ENCODE measurements at regions not wholly inside any gene's neighbourhood (a gene's known extent, or its start where the extent isn't known, plus 50 kb on each side); places are given as distances from the start of the nearest gene placed in this dataset.

DNA sequence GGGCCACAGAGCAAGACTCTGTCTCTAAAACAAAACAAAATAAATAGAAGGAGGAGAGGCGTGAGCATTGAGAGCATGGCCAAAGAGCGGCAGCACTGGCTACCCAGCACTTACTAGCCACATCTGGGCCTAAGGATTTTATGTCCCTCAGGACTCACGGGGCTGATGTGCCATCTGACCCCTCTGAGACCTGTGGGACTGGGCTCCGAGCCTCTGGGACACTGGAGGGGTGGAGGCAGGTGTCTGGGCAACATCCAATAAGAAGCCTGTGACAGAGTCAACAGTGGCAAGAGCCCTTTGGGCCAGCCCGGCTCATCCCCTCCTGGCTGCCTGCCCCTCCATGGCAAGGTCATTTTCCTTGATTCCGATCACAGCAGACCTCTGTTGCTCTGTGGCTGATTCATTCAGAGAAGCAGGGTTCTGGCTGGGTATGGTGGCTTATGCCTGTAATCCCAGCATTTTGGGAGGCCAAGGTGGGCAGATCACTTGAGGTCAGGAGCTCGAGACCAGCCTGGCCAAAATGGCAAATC, 60.7 kb downstream of the RRM2 start:
- 100% methylated on average over 2 of the region's 7 CpGs for WGBS (ENCODE audit: insufficient coverage)
- H3K4me1 Mint-ChIP-seq: no peaks in the 10 kb centered on the region
- Histone ChIP-seq H3K27me3 (replicated peaks in 1 of 2; ENCODE audit: control insufficient read depth in 2 of 2, extremely low read depth in 1 of 2, insufficient read depth in 2 of 2, low read length in 1 of 2) (no peaks in the 10 kb centered on the region), H3K36me3 (ENCODE audit: control insufficient read depth in 2 of 2, extremely low read depth in 1 of 2, insufficient read depth in 1 of 2, low read length in 1 of 2) (no peaks in the 10 kb centered on the region), H3K4me3 (ENCODE audit: control insufficient read depth in 1 of 2, extremely low read depth in 1 of 2, low read length in 1 of 2) (no peak overlapping the region), H3K27ac (ENCODE audit: low read length) (no peak overlapping the region), H3K4me1 (ENCODE audit: control insufficient read depth in 1 of 2, extremely low read depth in 1 of 2, insufficient read depth in 2 of 2, low read length in 2 of 2) (no peaks in the 10 kb centered on the region), H3K9me3 (no peaks in the 10 kb centered on the region)
- H3K27me3 Mint-ChIP-seq: no peaks in the 10 kb centered on the region
- peaks cover 0 to 5% (median 0%) of the 10 kb centered on the region in 3 donors for H3K9me3 Mint-ChIP-seq
- ATAC-seq (replicated peaks in 1 of 4): no peak
- H3K4me3 Mint-ChIP-seq: no peak overlapping the region
- H3K27ac Mint-ChIP-seq: no peak overlapping the region
- no peaks in the 10 kb centered on the region for H3K36me3 Mint-ChIP-seq
- DNase-seq: no peak
- ChIA-PET CTCF (no interaction called here), POLR2A (no interaction called here)

DNA sequence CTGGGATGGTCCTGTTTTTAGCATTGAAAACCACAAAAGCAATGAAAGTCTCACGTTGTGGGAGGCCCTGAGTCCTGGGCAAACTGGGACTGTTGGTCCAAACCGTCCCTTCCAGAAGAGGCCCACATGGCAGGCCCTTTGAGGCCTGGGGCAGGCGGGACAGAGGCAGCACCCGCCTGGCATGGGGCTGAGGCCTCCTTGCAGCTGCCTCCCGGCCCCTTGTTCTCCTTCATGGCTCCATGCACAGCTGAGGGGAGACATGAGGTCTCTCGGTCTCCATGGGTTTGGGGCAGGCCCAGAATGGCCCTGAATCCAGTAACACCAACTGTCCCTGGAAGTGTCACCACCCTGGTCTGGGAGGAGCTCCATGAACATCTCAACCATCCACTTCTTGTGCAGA, 61.9 kb downstream of the RRM2 start:
- no peak overlapping the region for H3K4me3 ChIP-seq (ENCODE audit: control insufficient read depth in 1 of 2, extremely low read depth in 1 of 2, low read length in 1 of 2)
- POLR2A ChIA-PET: no interaction called here
- Mint-ChIP-seq H3K4me1 (no peaks in the 10 kb centered on the region), H3K27ac (no peak overlapping the region), H3K27me3 (no peaks in the 10 kb centered on the region), H3K36me3 (no peaks in the 10 kb centered on the region), H3K9me3 (peaks cover 0 to 5% (median 0%) of the 10 kb centered on the region in 3 donors), H3K4me3 (no peak overlapping the region)
- H3K27ac ChIP-seq (ENCODE audit: low read length): no peak overlapping the region
- H3K36me3 ChIP-seq (ENCODE audit: control insufficient read depth in 2 of 2, extremely low read depth in 1 of 2, insufficient read depth in 1 of 2, low read length in 1 of 2): no peaks in the 10 kb centered on the region
- H3K9me3 ChIP-seq: no peaks in the 10 kb centered on the region
- no peaks in the 10 kb centered on the region for H3K27me3 ChIP-seq (replicated peaks in 1 of 2; ENCODE audit: control insufficient read depth in 2 of 2, extremely low read depth in 1 of 2, insufficient read depth in 2 of 2, low read length in 1 of 2)
- DNase-seq: no peak
- 80% methylated on average over 6 of the region's 6 CpGs for WGBS (ENCODE audit: insufficient coverage)
- no peak for ATAC-seq (replicated peaks in 1 of 4)
- H3K4me1 ChIP-seq (ENCODE audit: control insufficient read depth in 1 of 2, extremely low read depth in 1 of 2, insufficient read depth in 2 of 2, low read length in 2 of 2): no peaks in the 10 kb centered on the region
- CTCF ChIA-PET: no interaction called here

DNA sequence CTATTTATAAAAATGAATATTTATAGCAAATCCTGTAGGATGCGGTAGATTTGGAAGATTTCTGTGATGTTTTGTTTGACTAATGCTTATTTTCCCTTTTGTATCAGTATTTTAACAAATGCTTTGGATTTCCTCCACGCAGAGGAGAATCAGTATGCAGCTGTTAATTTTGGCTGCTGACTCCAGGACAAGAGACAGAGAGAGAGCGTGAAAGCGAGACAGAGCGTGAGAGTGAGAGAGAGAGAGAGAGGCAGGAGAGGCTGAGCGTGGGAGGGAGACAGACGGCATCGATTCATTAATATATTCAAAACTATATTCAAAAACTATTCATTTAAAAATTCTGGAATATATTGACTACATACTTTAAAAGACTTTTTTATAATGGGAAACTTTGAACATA, 62.5 kb downstream of the RRM2 start:
- no peak for ATAC-seq (replicated peaks in 1 of 4)
- no peak for DNase-seq
- H3K27me3 ChIP-seq (replicated peaks in 1 of 2; ENCODE audit: control insufficient read depth in 2 of 2, extremely low read depth in 1 of 2, insufficient read depth in 2 of 2, low read length in 1 of 2): no peaks in the 10 kb centered on the region

DNA sequence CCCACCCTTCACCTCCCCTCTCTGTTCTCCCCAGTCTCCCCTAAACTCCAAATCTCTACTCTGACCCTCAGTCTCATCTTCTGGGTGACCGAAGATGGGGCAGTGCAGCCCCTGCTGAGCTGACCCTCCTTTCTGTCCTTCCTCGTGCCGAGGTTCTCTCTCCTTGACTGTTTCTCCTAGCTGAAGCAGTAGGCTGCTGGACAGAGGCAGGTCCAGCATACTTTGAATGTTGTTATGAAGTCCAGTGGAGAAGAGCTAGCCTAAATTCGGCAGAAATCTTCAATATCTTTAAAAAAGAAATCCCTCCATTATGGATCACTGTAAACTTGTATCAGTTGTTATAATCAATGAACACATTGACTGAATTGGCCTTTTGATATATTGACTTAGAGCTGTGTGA, 63.2 kb downstream of the RRM2 start:
- Mint-ChIP-seq H3K27me3 (no peaks in the 10 kb centered on the region), H3K4me3 (no peak overlapping the region), H3K36me3 (no peaks in the 10 kb centered on the region), H3K27ac (no peak overlapping the region), H3K4me1 (no peaks in the 10 kb centered on the region), H3K9me3 (peaks cover 2 to 11% (median 8%) of the 10 kb centered on the region in 3 donors)
- Histone ChIP-seq H3K36me3 (ENCODE audit: control insufficient read depth in 2 of 2, extremely low read depth in 1 of 2, insufficient read depth in 1 of 2, low read length in 1 of 2) (no peaks in the 10 kb centered on the region), H3K27me3 (replicated peaks in 1 of 2; ENCODE audit: control insufficient read depth in 2 of 2, extremely low read depth in 1 of 2, insufficient read depth in 2 of 2, low read length in 1 of 2) (no peaks in the 10 kb centered on the region), H3K4me3 (ENCODE audit: control insufficient read depth in 1 of 2, extremely low read depth in 1 of 2, low read length in 1 of 2) (no peak overlapping the region), H3K4me1 (ENCODE audit: control insufficient read depth in 1 of 2, extremely low read depth in 1 of 2, insufficient read depth in 2 of 2, low read length in 2 of 2) (no peaks in the 10 kb centered on the region), H3K9me3 (no peaks in the 10 kb centered on the region), H3K27ac (ENCODE audit: low read length) (no peak overlapping the region)
- ATAC-seq (replicated peaks in 1 of 4) (no peak), DNase-seq (no peak)
- 100% methylated on average over 3 of the region's 4 CpGs for WGBS (ENCODE audit: insufficient coverage)
- ChIA-PET POLR2A (no interaction called here), CTCF (no interaction called here)

More for the DNA sequence above, 62.5 kb downstream of the RRM2 start:
- Histone ChIP-seq H3K4me3 (ENCODE audit: control insufficient read depth in 1 of 2, extremely low read depth in 1 of 2, low read length in 1 of 2) (no peak overlapping the region), H3K36me3 (ENCODE audit: control insufficient read depth in 2 of 2, extremely low read depth in 1 of 2, insufficient read depth in 1 of 2, low read length in 1 of 2) (no peaks in the 10 kb centered on the region), H3K9me3 (no peaks in the 10 kb centered on the region), H3K4me1 (ENCODE audit: control insufficient read depth in 1 of 2, extremely low read depth in 1 of 2, insufficient read depth in 2 of 2, low read length in 2 of 2) (no peaks in the 10 kb centered on the region), H3K27ac (ENCODE audit: low read length) (no peak overlapping the region)
- H3K9me3 Mint-ChIP-seq: peaks cover 2 to 8% (median 5%) of the 10 kb centered on the region in 3 donors
- H3K27me3 Mint-ChIP-seq: no peaks in the 10 kb centered on the region
- CTCF ChIA-PET: no interaction called here
- POLR2A ChIA-PET: no interaction called here
- no peak overlapping the region for H3K27ac Mint-ChIP-seq
- no CpG with 5 or more reads among the region's 8 CpGs for WGBS (ENCODE audit: insufficient coverage)
- no peaks in the 10 kb centered on the region for H3K4me1 Mint-ChIP-seq
- no peak overlapping the region for H3K4me3 Mint-ChIP-seq
- H3K36me3 Mint-ChIP-seq: no peaks in the 10 kb centered on the region

DNA sequence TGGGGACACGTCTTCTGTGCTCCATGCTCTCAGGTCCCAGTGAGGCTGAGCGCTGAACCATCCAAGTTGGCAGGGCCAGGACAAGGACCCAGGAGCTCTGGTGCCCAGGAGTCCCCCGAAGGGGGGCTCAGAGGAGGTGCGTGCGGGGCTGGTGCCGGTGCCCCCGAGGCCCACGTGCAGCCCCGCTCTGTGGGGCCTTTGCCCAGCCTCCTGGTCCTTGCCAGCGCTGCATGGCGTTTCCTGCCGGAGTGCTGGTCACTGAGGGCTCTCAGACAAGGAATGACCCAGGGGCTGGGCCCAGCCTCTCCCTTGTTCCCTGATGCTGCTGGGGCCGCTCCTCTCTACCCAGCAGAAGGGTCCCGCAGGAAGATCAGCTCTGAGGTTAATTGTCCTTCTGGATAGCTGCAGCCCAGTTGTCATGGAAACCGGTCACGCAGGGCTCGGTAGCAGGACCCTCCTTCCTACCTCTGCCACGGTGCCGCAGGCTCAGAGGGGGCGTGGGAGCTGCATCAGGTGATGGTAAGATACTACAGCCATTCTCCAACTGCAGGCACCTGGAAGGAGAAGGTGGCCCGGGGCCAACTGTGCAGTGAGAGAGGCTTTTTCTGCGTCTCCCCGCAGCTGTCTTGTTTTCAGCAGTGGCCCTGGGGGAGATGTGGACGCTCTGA, 64.5 kb downstream of the RRM2 start:
- no peak overlapping the region for H3K4me3 ChIP-seq (ENCODE audit: control insufficient read depth in 1 of 2, extremely low read depth in 1 of 2, low read length in 1 of 2)
- ChIA-PET POLR2A (no interaction called here), CTCF (no interaction called here)
- H3K4me1 ChIP-seq (ENCODE audit: control insufficient read depth in 1 of 2, extremely low read depth in 1 of 2, insufficient read depth in 2 of 2, low read length in 2 of 2): no peaks in the 10 kb centered on the region
- Mint-ChIP-seq H3K27ac (no peak overlapping the region), H3K4me3 (no peak overlapping the region), H3K4me1 (no peaks in the 10 kb centered on the region), H3K36me3 (no peaks in the 10 kb centered on the region), H3K27me3 (no peaks in the 10 kb centered on the region), H3K9me3 (peaks cover 2 to 11% (median 3%) of the 10 kb centered on the region in 3 donors)
- no peaks in the 10 kb centered on the region for H3K27me3 ChIP-seq (replicated peaks in 1 of 2; ENCODE audit: control insufficient read depth in 2 of 2, extremely low read depth in 1 of 2, insufficient read depth in 2 of 2, low read length in 1 of 2)
- no peaks in the 10 kb centered on the region for H3K9me3 ChIP-seq
- DNase-seq (no peak), ATAC-seq (replicated peaks in 1 of 4) (no peak)
- 94% methylated on average over 23 of the region's 24 CpGs for WGBS (ENCODE audit: insufficient coverage)
- H3K27ac ChIP-seq (ENCODE audit: low read length): no peak overlapping the region
- H3K36me3 ChIP-seq (ENCODE audit: control insufficient read depth in 2 of 2, extremely low read depth in 1 of 2, insufficient read depth in 1 of 2, low read length in 1 of 2): no peaks in the 10 kb centered on the region

DNA sequence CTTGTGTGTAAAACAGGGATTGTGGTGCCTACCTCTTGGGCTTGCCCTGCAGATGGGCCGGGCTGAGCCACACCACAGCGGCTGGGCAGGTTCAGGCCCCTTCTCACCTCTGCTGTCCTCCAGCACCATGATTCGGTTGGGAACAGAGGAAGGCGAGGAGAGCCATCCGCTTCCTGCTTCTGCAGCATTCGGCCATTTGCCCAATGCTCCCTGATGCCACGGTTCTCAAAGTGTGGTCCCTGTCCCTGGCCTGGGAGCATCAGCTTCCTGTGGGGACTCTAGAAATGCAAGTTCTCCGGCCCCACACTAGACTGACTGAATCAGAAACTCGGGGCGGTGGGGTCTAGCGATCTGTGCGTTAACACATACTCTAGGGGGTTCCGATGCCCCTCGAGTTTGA, 65.1 kb downstream of the RRM2 start:
- H3K27ac Mint-ChIP-seq: no peak overlapping the region
- Histone ChIP-seq H3K36me3 (ENCODE audit: control insufficient read depth in 2 of 2, extremely low read depth in 1 of 2, insufficient read depth in 1 of 2, low read length in 1 of 2) (no peaks in the 10 kb centered on the region), H3K27ac (ENCODE audit: low read length) (no peak overlapping the region), H3K4me3 (ENCODE audit: control insufficient read depth in 1 of 2, extremely low read depth in 1 of 2, low read length in 1 of 2) (no peak overlapping the region), H3K27me3 (replicated peaks in 1 of 2; ENCODE audit: control insufficient read depth in 2 of 2, extremely low read depth in 1 of 2, insufficient read depth in 2 of 2, low read length in 1 of 2) (no peaks in the 10 kb centered on the region), H3K4me1 (ENCODE audit: control insufficient read depth in 1 of 2, extremely low read depth in 1 of 2, insufficient read depth in 2 of 2, low read length in 2 of 2) (no peaks in the 10 kb centered on the region), H3K9me3 (no peaks in the 10 kb centered on the region)
- POLR2A ChIA-PET: no interaction called here
- DNase-seq (no peak), ATAC-seq (replicated peaks in 1 of 4) (no peak)
- peaks cover 2 to 11% (median 3%) of the 10 kb centered on the region in 3 donors for H3K9me3 Mint-ChIP-seq
- WGBS (ENCODE audit: insufficient coverage): 91% methylated on average over 14 of the region's 14 CpGs
- no peaks in the 10 kb centered on the region for H3K27me3 Mint-ChIP-seq
- H3K36me3 Mint-ChIP-seq: no peaks in the 10 kb centered on the region
- H3K4me3 Mint-ChIP-seq: no peak overlapping the region
- H3K4me1 Mint-ChIP-seq: no peaks in the 10 kb centered on the region
- CTCF ChIA-PET: no interaction called here

DNA sequence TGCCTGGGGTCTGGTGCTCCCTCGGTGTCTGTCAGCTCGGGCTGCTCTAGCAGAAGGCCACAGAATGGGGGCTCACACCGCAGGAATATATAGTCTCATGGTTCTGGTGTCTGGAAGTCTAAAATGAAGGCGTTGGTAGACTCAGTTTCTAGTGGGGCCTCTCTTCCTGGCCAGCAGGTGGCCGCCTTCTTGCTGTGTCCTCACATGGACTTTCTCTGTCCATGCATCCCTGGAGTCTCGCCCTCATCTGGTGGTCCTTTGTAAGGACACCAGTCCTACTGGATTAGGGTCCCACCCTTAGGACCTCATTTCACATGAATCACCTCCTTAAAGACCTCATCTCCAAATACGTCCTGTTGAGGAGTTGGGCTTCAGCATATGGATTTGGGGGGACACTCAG, 65.7 kb downstream of the RRM2 start:
- DNase-seq: no peak

More for the DNA sequence above, 65.7 kb downstream of the RRM2 start:
- Mint-ChIP-seq H3K36me3 (no peaks in the 10 kb centered on the region), H3K9me3 (peaks cover 2 to 11% (median 3%) of the 10 kb centered on the region in 3 donors), H3K27me3 (no peaks in the 10 kb centered on the region), H3K4me3 (no peak overlapping the region), H3K4me1 (no peaks in the 10 kb centered on the region), H3K27ac (no peak overlapping the region)
- ChIA-PET POLR2A (no interaction called here), CTCF (no interaction called here)
- no peak overlapping the region for H3K27ac ChIP-seq (ENCODE audit: low read length)
- no peak for ATAC-seq (replicated peaks in 1 of 4)
- H3K4me1 ChIP-seq (ENCODE audit: control insufficient read depth in 1 of 2, extremely low read depth in 1 of 2, insufficient read depth in 2 of 2, low read length in 2 of 2): no peaks in the 10 kb centered on the region
- WGBS (ENCODE audit: insufficient coverage): 98% methylated on average over 6 of the region's 7 CpGs
- no peaks in the 10 kb centered on the region for H3K36me3 ChIP-seq (ENCODE audit: control insufficient read depth in 2 of 2, extremely low read depth in 1 of 2, insufficient read depth in 1 of 2, low read length in 1 of 2)
- no peak overlapping the region for H3K4me3 ChIP-seq (ENCODE audit: control insufficient read depth in 1 of 2, extremely low read depth in 1 of 2, low read length in 1 of 2)
- H3K9me3 ChIP-seq: no peaks in the 10 kb centered on the region
- no peaks in the 10 kb centered on the region for H3K27me3 ChIP-seq (replicated peaks in 1 of 2; ENCODE audit: control insufficient read depth in 2 of 2, extremely low read depth in 1 of 2, insufficient read depth in 2 of 2, low read length in 1 of 2)

All from T-cell (primary cell).